B cell (primary cell): ENCODE measurements at regions not wholly inside any gene's neighbourhood (a gene's known extent, or its start where the extent isn't known, plus 50 kb on each side); places are given as distances from the start of the nearest gene placed in this dataset.

Experiments used
- ATAC-seq: fragments of 200-7000 bp; cut with Tn5 transposase; one replicate; pipeline ENCODE4 v1.10.0; 2021; ENCODE audit warnings: low read depth, mild to moderate bottlenecking, moderate number of reproducible peaks, moderate library complexity
- CTCF ChIA-PET: fragments of 350-600 bp; sonication (Branson Sonifier 250); formaldehyde crosslinking; loops from one replicate; lab custom pipeline; 2021; ENCODE audit warnings: antibody characterized with exemption, inconsistent platforms; lab: Charles Lee
- POLR2A ChIA-PET: fragments of 350-600 bp; sonication (Branson Sonifier 250); formaldehyde crosslinking; loops from one replicate; lab custom pipeline; 2021; ENCODE audit warnings: antibody characterized with exemption; lab: Charles Lee
- DNase-seq: peaks from one replicate; pipeline ENCODE4 v3.0.0; 2013
- H2AFZ ChIP-seq: 2 replicates; pipeline ENCODE4 v1.6.1; 2012; ENCODE audit warnings: mild to moderate bottlenecking, low read depth, low read length; ENCODE audit not compliant: insufficient read depth, poor library complexity, severe bottlenecking
- H3K27ac ChIP-seq, 2 donors: 1 replicate in 1 of 2; 2 replicates in 1 of 2; pipeline ENCODE4 v1.5.1; 2012 to 2013; ENCODE audit warnings: low read length in 2 of 2, mild to moderate bottlenecking in 2 of 2, moderate library complexity in 1 of 2
- H3K27me3 ChIP-seq, 4 experiments: fragments of 200-600 bp in 1 of 4; sonication (generic) in 1 of 4; replicated peaks in 1 of 4; 1 replicate in 2 of 4; 2 replicates in 2 of 4; pipeline versions ENCODE4 v1.6.1 to v1.7.0; 2013 to 2016; ENCODE audit warnings: low read length in 3 of 4, mild to moderate bottlenecking in 2 of 4, mixed read lengths in 1 of 4, moderate library complexity in 1 of 4; ENCODE audit not compliant: insufficient read depth in 4 of 4, control insufficient read depth in 3 of 4; ENCODE audit errors: control extremely low read depth in 1 of 4
- H3K36me3 ChIP-seq, 2 experiments: replicated peaks in 1 of 2; 1 replicate in 1 of 2; 2 replicates in 1 of 2; pipeline versions ENCODE4 v1.6.1 to v1.7.1; 2013; ENCODE audit warnings: low read length in 1 of 2; ENCODE audit not compliant: insufficient read depth in 2 of 2, control insufficient read depth in 1 of 2; ENCODE audit errors: control extremely low read depth in 1 of 2, extremely low read depth in 1 of 2
- H3K4me1 ChIP-seq, 2 donors: fragments of 200-600 bp in 1 of 2; sonication (generic) in 1 of 2; 1 replicate in 1 of 2; 2 replicates in 1 of 2; pipeline versions ENCODE4 v1.5.1 to v1.6.1; 2013 to 2017; ENCODE audit warnings: low read length in 2 of 2; ENCODE audit not compliant: control insufficient read depth in 2 of 2, insufficient read depth in 2 of 2
- H3K4me2 ChIP-seq: replicated peaks from 2 replicates; pipeline ENCODE3; 2012; ENCODE audit warnings: mild to moderate bottlenecking, low read depth, low read length; ENCODE audit not compliant: poor library complexity, severe bottlenecking
- H3K4me3 ChIP-seq, 5 experiments: fragments of 200-600 bp in 1 of 5; sonication (generic) in 1 of 5; 1 replicate in 3 of 5; 2 replicates in 2 of 5; pipeline versions ENCODE4 v1.5.1 to v1.7.0; 2011 to 2016; ENCODE audit warnings: low read length in 4 of 5, mild to moderate bottlenecking in 4 of 5, low read depth in 2 of 5, control low read depth in 1 of 5, moderate library complexity in 1 of 5; ENCODE audit not compliant: insufficient read depth in 1 of 5; ENCODE audit errors: control extremely low read depth in 1 of 5, extremely low read depth in 1 of 5
- H3K79me2 ChIP-seq: fragments of 200-600 bp; sonication (generic); one replicate; pipeline ENCODE4 v1.6.0; 2016; ENCODE audit warnings: low read length; ENCODE audit not compliant: control insufficient read depth, insufficient read depth
- H3K9ac ChIP-seq: fragments of 200-600 bp; sonication (generic); 2 replicates; pipeline ENCODE4 v1.6.1; 2017; ENCODE audit warnings: mild to moderate bottlenecking, low read length, moderate library complexity
- H3K9me3 ChIP-seq, 3 donors: one replicate each; pipeline versions ENCODE4 v1.6.1 to v1.7.1; 2013; ENCODE audit warnings: low read length in 2 of 3; ENCODE audit not compliant: control insufficient read depth in 2 of 3, insufficient read depth in 1 of 3; ENCODE audit errors: control extremely low read depth in 1 of 3
- H4K20me1 ChIP-seq: 2 replicates; pipeline ENCODE4 v1.6.0; 2012; ENCODE audit warnings: mild to moderate bottlenecking, low read length; ENCODE audit not compliant: insufficient read depth, control insufficient read depth, poor library complexity, severe bottlenecking
- H3K27ac Mint-ChIP-seq: one replicate; pipeline ENCODE4 v1.8.0; 2021; ENCODE audit warnings: mixed read lengths
- H3K27me3 Mint-ChIP-seq: one replicate; pipeline ENCODE4 v1.8.0; 2021; ENCODE audit warnings: mixed read lengths
- H3K4me1 Mint-ChIP-seq: one replicate; pipeline ENCODE4 v1.8.0; 2021; ENCODE audit warnings: mixed read lengths
- H3K4me3 Mint-ChIP-seq: one replicate; pipeline ENCODE4 v1.8.0; 2021; ENCODE audit warnings: mixed read lengths
- H3K9me3 Mint-ChIP-seq: one replicate; pipeline ENCODE4 v1.8.0; 2022; ENCODE audit warnings: mixed read lengths; ENCODE audit not compliant: insufficient read depth
- EZH2 ChIP-seq: IDR thresholded peaks from 2 replicates; pipeline ENCODE4 v1.6.1; 2012; ENCODE audit warnings: borderline replicate concordance, low read depth, mild to moderate bottlenecking, moderate library complexity, low read length; ENCODE audit not compliant: insufficient read depth, poor library complexity, severe bottlenecking
- WGBS: methylation state at CpG from one replicate; pipeline ENCODE4 v1.1.5; 2013; ENCODE audit warnings: missing lambda C conversion rate; ENCODE audit not compliant: insufficient coverage; 5-methylcytosine and 5-hydroxymethylcytosine counted together
- intact Hi-C: fragments of 100-400 bp; cut with micrococcal nuclease; formaldehyde crosslinking; loops from one replicate; pipeline ENCODE4 v1.10.0; 2022
- TF ChIP-seq, protein P1 (sequence below): fragments of 200-600 bp; IDR thresholded peaks from one replicate; pipeline ENCODE4 v1.8.0; 2022; ENCODE audit warnings: antibody characterized with exemption, mild to moderate bottlenecking

DNA sequence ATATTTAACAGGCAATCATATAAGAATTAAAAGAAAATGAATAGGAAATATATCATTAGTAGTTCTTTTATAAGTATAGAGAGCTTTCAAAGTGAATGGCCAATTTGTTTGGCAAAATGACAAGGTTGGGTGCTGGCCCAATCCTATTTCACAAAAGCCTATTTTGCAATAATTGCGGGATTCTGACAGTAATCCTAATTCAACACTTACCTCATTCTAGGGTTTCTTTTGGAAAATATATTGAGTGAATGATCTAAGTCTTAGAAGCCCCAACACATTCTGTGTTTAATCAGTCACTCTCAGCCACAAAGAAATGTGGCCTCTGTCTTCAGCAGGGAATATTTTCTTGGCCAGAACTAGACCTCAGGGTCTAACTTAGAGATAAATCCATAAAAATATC lies 835.9 kb upstream of the ZNF608 start:
- Histone ChIP-seq H3K9me3 (peaks cover 0 to 9% (median 0%) of the 10 kb centered on the region in 3 donors), H3K9ac (no peak overlapping the region), H3K27ac (no peak overlapping the region), H3K79me2 (no peaks in the 10 kb centered on the region), H3K27me3 (no peaks in the 10 kb centered on the region), H2AFZ (no peak overlapping the region), H4K20me1 (no peaks in the 10 kb centered on the region), H3K4me3 (no peak overlapping the region), H3K36me3 (no peaks in the 10 kb centered on the region), H3K4me2 (no peak overlapping the region), H3K4me1 (no peaks in the 10 kb centered on the region)
- DNase-seq, result no peak
- Mint-ChIP-seq H3K9me3 (no peaks in the 10 kb centered on the region), H3K27me3 (no peaks in the 10 kb centered on the region), H3K27ac (no peak overlapping the region), H3K4me1 (no peaks in the 10 kb centered on the region), H3K4me3 (no peak overlapping the region)
- no peak for ATAC-seq
- intact Hi-C loops, result no loop called here
- no CpG with 5 or more reads among the region's 1 CpG for whole genome bisulfite sequencing
- ChIA-PET CTCF (no interaction called here), POLR2A (no interaction called here)
- TF ChIP-seq, protein P1, sequence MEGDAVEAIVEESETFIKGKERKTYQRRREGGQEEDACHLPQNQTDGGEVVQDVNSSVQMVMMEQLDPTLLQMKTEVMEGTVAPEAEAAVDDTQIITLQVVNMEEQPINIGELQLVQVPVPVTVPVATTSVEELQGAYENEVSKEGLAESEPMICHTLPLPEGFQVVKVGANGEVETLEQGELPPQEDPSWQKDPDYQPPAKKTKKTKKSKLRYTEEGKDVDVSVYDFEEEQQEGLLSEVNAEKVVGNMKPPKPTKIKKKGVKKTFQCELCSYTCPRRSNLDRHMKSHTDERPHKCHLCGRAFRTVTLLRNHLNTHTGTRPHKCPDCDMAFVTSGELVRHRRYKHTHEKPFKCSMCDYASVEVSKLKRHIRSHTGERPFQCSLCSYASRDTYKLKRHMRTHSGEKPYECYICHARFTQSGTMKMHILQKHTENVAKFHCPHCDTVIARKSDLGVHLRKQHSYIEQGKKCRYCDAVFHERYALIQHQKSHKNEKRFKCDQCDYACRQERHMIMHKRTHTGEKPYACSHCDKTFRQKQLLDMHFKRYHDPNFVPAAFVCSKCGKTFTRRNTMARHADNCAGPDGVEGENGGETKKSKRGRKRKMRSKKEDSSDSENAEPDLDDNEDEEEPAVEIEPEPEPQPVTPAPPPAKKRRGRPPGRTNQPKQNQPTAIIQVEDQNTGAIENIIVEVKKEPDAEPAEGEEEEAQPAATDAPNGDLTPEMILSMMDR, result no peak
- TF ChIP-seq EZH2, result no peak

DNA sequence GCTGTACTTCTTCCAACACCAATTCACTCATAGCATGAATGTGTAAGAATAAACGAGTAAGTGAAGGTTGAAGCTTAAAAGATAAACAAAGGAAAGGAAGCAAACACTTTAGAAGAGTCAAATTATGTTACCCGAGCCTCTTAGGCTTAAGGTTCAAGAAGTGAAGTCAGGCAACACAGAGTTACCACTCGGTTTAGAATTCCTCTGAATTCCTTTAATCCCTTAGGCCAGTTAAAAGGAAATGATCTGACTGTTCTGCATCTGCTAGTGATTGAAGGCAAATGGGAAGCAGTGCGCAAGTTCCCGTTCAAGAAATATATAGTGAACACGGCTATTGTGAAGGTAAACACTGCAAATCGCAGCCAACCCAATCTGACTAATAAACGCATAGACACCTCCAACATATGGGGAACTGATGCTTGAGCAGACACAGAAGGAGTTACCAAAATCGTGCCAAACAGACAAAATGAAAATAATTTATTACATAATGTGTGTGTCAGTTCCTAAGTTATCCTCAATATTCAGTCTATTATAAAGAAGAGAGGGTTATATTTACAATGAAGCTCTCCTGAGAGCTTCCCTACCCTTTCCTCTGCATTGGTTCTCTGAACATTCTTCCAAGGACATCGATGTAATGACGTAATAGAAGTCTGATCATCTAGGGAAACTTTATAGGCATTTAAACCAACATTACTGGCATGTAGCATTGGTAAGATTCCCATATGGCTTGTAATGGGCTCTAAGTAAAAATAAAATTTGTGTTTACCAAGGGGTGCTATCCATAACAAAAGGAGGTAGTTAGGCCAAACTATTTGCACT lies 837.1 kb upstream of the ZNF608 start:
- 100% methylated on average over 6 of the region's 11 CpGs for WGBS
- CTCF ChIA-PET, result no interaction called here
- Histone ChIP-seq H3K9ac (no peak overlapping the region), H3K4me2 (no peak overlapping the region), H3K27ac (no peak overlapping the region), H3K4me1 (no peaks in the 10 kb centered on the region), H3K79me2 (no peaks in the 10 kb centered on the region), H4K20me1 (no peaks in the 10 kb centered on the region), H2AFZ (no peak overlapping the region), H3K36me3 (no peaks in the 10 kb centered on the region), H3K9me3 (peaks cover 0 to 9% (median 0%) of the 10 kb centered on the region in 3 donors), H3K27me3 (no peaks in the 10 kb centered on the region), H3K4me3 (no peak overlapping the region)
- Mint-ChIP-seq H3K27ac (no peak overlapping the region), H3K4me3 (no peak overlapping the region), H3K9me3 (peaks cover 2% of the 10 kb centered on the region), H3K27me3 (no peaks in the 10 kb centered on the region), H3K4me1 (no peaks in the 10 kb centered on the region)
- intact Hi-C loops, result no loop called here
- TF ChIP-seq, protein P1, result no peak
- no peak for TF ChIP-seq EZH2
- no peak for DNase-seq
- POLR2A ChIA-PET, result no interaction called here
- no peak for ATAC-seq
